NCI-H1105 (cell line): ENCODE measurements at regions not wholly inside any gene's neighbourhood (a gene's known extent, or its start where the extent isn't known, plus 50 kb on each side); places are given as distances from the start of the nearest gene placed in this dataset.

ENCODE experiments used
- DNase-seq: peaks from one replicate; lab custom pipeline; 2025; lab: John Stamatoyannopoulos, UW

GRCh38 chr3:193874512-193874911 lies 261.4 kb upstream of the HES1 start:
- DNase-seq = no peak

GRCh38 chr3:193874997-193875593 lies 260.9 kb upstream of the HES1 start:
- DNase-seq = no peak

- DNase-seq = no peak
Observed at GRCh38 chr3:193875601-193876321, 260.2 kb upstream of the HES1 start.

GRCh38 chr3:193879099-193879863 lies 256.7 kb upstream of the HES1 start:
- DNase-seq = no peak

- DNase-seq = no peak
Observed at GRCh38 chr3:193879864-193880242, 256.1 kb upstream of the HES1 start.

GRCh38 chr3:193882091-193882490 lies 253.9 kb upstream of the HES1 start:
- DNase-seq = no peak

GRCh38 chr3:193883551-193883950 lies 252.4 kb upstream of the HES1 start:
- no peak for DNase-seq

GRCh38 chr3:193884027-193884426 lies 251.9 kb upstream of the HES1 start:
- no peak for DNase-seq

GRCh38 chr3:193884652-193885051 lies 251.3 kb upstream of the HES1 start:
- DNase-seq = no peak

GRCh38 chr3:193885832-193886231 lies 250.1 kb upstream of the HES1 start:
- no peak for DNase-seq

- DNase-seq = no peak
Observed at GRCh38 chr3:193890016-193890897, 245.7 kb upstream of the HES1 start.

- no peak for DNase-seq
Observed at GRCh38 chr3:193894121-193894863, 241.7 kb upstream of the HES1 start.

- DNase-seq = no peak
Observed at GRCh38 chr3:193895409-193895808, 240.5 kb upstream of the HES1 start.

- no peak for DNase-seq
Observed at GRCh38 chr3:193896419-193896818, 239.5 kb upstream of the HES1 start.

- DNase-seq = no peak
Observed at GRCh38 chr3:193897288-193897687, 238.7 kb upstream of the HES1 start.

GRCh38 chr3:193897731-193898180 lies 238.2 kb upstream of the HES1 start:
- DNase-seq = no peak

- DNase-seq = no peak
Observed at GRCh38 chr3:193899001-193899400, 236.9 kb upstream of the HES1 start.

- no peak for DNase-seq
Observed at GRCh38 chr3:193901007-193901406, 234.9 kb upstream of the HES1 start.

- no peak for DNase-seq
Observed at GRCh38 chr3:193902607-193903511, 233.1 kb upstream of the HES1 start.

- no peak for DNase-seq
Observed at GRCh38 chr3:193903512-193903817, 232.5 kb upstream of the HES1 start.

- no peak for DNase-seq
Observed at GRCh38 chr3:193903966-193904365, 232.0 kb upstream of the HES1 start.
